OCI-LY1 (cell line): ENCODE measurements at regions not wholly inside any gene's neighbourhood (a gene's known extent, or its start where the extent isn't known, plus 50 kb on each side); places are given as distances from the start of the nearest gene placed in this dataset.

Source experiments
- H2AFZ ChIP-seq: fragments of 200-600 bp; sonication (generic), shearing (Covaris generic); 2 replicates; pipeline ENCODE4 v1.6.0; 2014; ENCODE audit warnings: antibody characterized with exemption, mild to moderate bottlenecking, low read length
- H3F3A ChIP-seq: fragments of 200-600 bp; sonication (generic), shearing (Covaris generic); 2 replicates; pipeline ENCODE4 v1.6.0; 2014; ENCODE audit warnings: mild to moderate bottlenecking, antibody characterized with exemption, low read length, moderate library complexity; ENCODE audit not compliant: insufficient read depth
- H3K27ac ChIP-seq: fragments of 200-600 bp; sonication (generic); 2 replicates; pipeline ENCODE4 v1.5.1; 2014; ENCODE audit warnings: low read length, mixed run types, mild to moderate bottlenecking, low read depth; ENCODE audit not compliant: poor library complexity, severe bottlenecking
- H3K27me3 ChIP-seq: fragments of 200-600 bp; sonication (generic); 2 replicates; pipeline ENCODE4 v1.6.0; 2014; ENCODE audit warnings: antibody characterized with exemption, mild to moderate bottlenecking, low read length, moderate library complexity; ENCODE audit not compliant: insufficient read depth
- H3K36me3 ChIP-seq: fragments of 200-600 bp; sonication (generic); 2 replicates; pipeline ENCODE4 v1.6.1; 2014; ENCODE audit warnings: mild to moderate bottlenecking, antibody characterized with exemption, low read length, moderate library complexity, mixed read lengths; ENCODE audit not compliant: insufficient read depth
- H3K4me1 ChIP-seq: fragments of 200-600 bp; sonication (generic); 2 replicates; pipeline ENCODE4 v1.5.1; 2014; ENCODE audit warnings: mild to moderate bottlenecking, low read length, moderate library complexity; ENCODE audit not compliant: insufficient read depth, severe bottlenecking
- H3K4me2 ChIP-seq: fragments of 200-600 bp; sonication (generic), shearing (Covaris generic); 2 replicates; pipeline ENCODE4 v1.6.1; 2014; ENCODE audit warnings: low read length
- H3K4me3 ChIP-seq: fragments of 200-600 bp; sonication (generic); 2 replicates; pipeline ENCODE4 v1.5.1; 2014; ENCODE audit warnings: low read length, low read depth, mild to moderate bottlenecking, mixed read lengths; ENCODE audit not compliant: poor library complexity, severe bottlenecking
- H3K79me2 ChIP-seq: fragments of 200-600 bp; shearing (Covaris generic); 2 replicates; pipeline ENCODE4 v1.6.1; 2016; ENCODE audit warnings: mixed run types, low read length, mixed read lengths; ENCODE audit not compliant: insufficient read depth
- H3K9ac ChIP-seq: fragments of 200-600 bp; sonication (generic), shearing (Covaris generic); 2 replicates; pipeline ENCODE4 v1.6.1; 2014; ENCODE audit warnings: mild to moderate bottlenecking, low read length, mixed read lengths
- H3K9me2 ChIP-seq: fragments of 200-600 bp; sonication (generic), shearing (Covaris generic); 2 replicates; pipeline ENCODE4 v1.6.1; 2014; ENCODE audit warnings: low read depth, mild to moderate bottlenecking, low read length, mixed read lengths
- H3K9me3 ChIP-seq: fragments of 200-600 bp; shearing (Covaris generic); 2 replicates; pipeline ENCODE4 v1.6.1; 2014; ENCODE audit warnings: low read length, mixed read lengths
- H4K20me1 ChIP-seq: fragments of 200-600 bp; sonication (generic), shearing (Covaris generic); 2 replicates; pipeline ENCODE4 v1.6.0; 2016; ENCODE audit warnings: mild to moderate bottlenecking, low read length; ENCODE audit not compliant: insufficient read depth
- CTCF ChIP-seq: fragments of 200-600 bp; sonication (generic), shearing (Covaris generic); IDR thresholded peaks from 2 replicates; pipeline ENCODE4 v1.5.1; 2017; ENCODE audit warnings: mild to moderate bottlenecking, antibody characterized with exemption, low read length, moderate library complexity, mixed read lengths
- EZH2 ChIP-seq: fragments of 200-600 bp; sonication (generic), shearing (Covaris generic); IDR thresholded peaks from 2 replicates; pipeline ENCODE4 v1.8.0; 2017; ENCODE audit warnings: borderline replicate concordance, mixed run types, mild to moderate bottlenecking, antibody characterized with exemption, low read length, moderate library complexity, mixed read lengths

GRCh38 chr18:27869735-27870134 lies 307.2 kb downstream of the CDH2 start:
- no peaks in the 10 kb centered on the region for H4K20me1 ChIP-seq
- no peaks in the 10 kb centered on the region for H3F3A ChIP-seq
- H3K27ac ChIP-seq = no peak overlapping the region
- H3K4me1 ChIP-seq = no peaks in the 10 kb centered on the region
- no peaks in the 10 kb centered on the region for H3K27me3 ChIP-seq
- H3K4me3 ChIP-seq = no peak overlapping the region
- no peaks in the 10 kb centered on the region for H3K9me2 ChIP-seq
- H3K9ac ChIP-seq = no peak overlapping the region
- no peak overlapping the region for H3K4me2 ChIP-seq
- H3K9me3 ChIP-seq = no peaks in the 10 kb centered on the region
- TF ChIP-seq EZH2 (no peak), CTCF (no peak)
- H3K36me3 ChIP-seq = no peaks in the 10 kb centered on the region
- H3K79me2 ChIP-seq = no peaks in the 10 kb centered on the region
- no peak overlapping the region for H2AFZ ChIP-seq

- no peaks in the 10 kb centered on the region for H4K20me1 ChIP-seq
- H3K9ac ChIP-seq = no peak overlapping the region
- H3K4me3 ChIP-seq = no peak overlapping the region
- TF ChIP-seq EZH2 (no peak), CTCF (no peak)
- H3K4me2 ChIP-seq = no peak overlapping the region
- no peaks in the 10 kb centered on the region for H3K4me1 ChIP-seq
- H3K79me2 ChIP-seq = no peaks in the 10 kb centered on the region
- H2AFZ ChIP-seq = no peak overlapping the region
- H3F3A ChIP-seq = no peaks in the 10 kb centered on the region
- no peaks in the 10 kb centered on the region for H3K36me3 ChIP-seq
- no peaks in the 10 kb centered on the region for H3K27me3 ChIP-seq
- H3K9me2 ChIP-seq = no peaks in the 10 kb centered on the region
- H3K9me3 ChIP-seq = no peaks in the 10 kb centered on the region
- no peak overlapping the region for H3K27ac ChIP-seq
Measured at GRCh38 chr18:27865431-27865830, 311.5 kb downstream of the CDH2 start.

- H3K27ac ChIP-seq = no peak overlapping the region
- H3K9me2 ChIP-seq = no peaks in the 10 kb centered on the region
- H3K79me2 ChIP-seq = no peaks in the 10 kb centered on the region
- H3F3A ChIP-seq = no peaks in the 10 kb centered on the region
- no peaks in the 10 kb centered on the region for H4K20me1 ChIP-seq
- H3K4me2 ChIP-seq = no peak overlapping the region
- no peaks in the 10 kb centered on the region for H3K4me1 ChIP-seq
- H3K36me3 ChIP-seq = no peaks in the 10 kb centered on the region
- H3K9ac ChIP-seq = no peak overlapping the region
- no peaks in the 10 kb centered on the region for H3K27me3 ChIP-seq
- no peak overlapping the region for H3K4me3 ChIP-seq
- H3K9me3 ChIP-seq = no peaks in the 10 kb centered on the region
- TF ChIP-seq EZH2 (no peak), CTCF (no peak)
- no peak overlapping the region for H2AFZ ChIP-seq
Measured at GRCh38 chr18:27863780-27864430, 313.0 kb downstream of the CDH2 start.
